H1 (cell line): ENCODE measurements at regions not wholly inside any gene's neighbourhood (a gene's known extent, or its start where the extent isn't known, plus 50 kb on each side); places are given as distances from the start of the nearest gene placed in this dataset.

Experiments used
- CTCF ChIA-PET: fragments of 300-600 bp; sonication (Branson Sonifier 250); formaldehyde crosslinking; loops from one replicate; lab custom pipeline; 2021; ENCODE audit not compliant: partially characterized antibody; lab: Charles Lee
- POLR2A ChIA-PET: fragments of 300-600 bp; sonication (Branson Sonifier 250); formaldehyde crosslinking; loops from one replicate; lab custom pipeline; 2021; ENCODE audit warnings: inconsistent platforms; ENCODE audit not compliant: partially characterized antibody; lab: Charles Lee
- DNase-seq, 2 experiments: peaks; one replicate each; pipeline versions ENCODE4 v3.0.0 to v3.0.0-alpha.2; 2010 to 2022; ENCODE audit warnings: low spot score in 2 of 2, low read depth in 1 of 2, mixed read lengths in 1 of 2
- FAIRE-seq: peaks from 2 replicates; lab custom pipeline; 2011; peaks lifted over from hg19 to GRCh38; lab: Jason Lieb, UNC
- H2AFZ ChIP-seq: 2 replicates; pipeline ENCODE4 v1.8.1; 2012; ENCODE audit warnings: low read length, inconsistent platforms
- H2AK5ac ChIP-seq: 2 replicates; pipeline ENCODE4 v1.6.1; 2013; ENCODE audit warnings: low read depth, low read length
- H2BK120ac ChIP-seq: replicated peaks from 2 replicates; pipeline ENCODE3; 2013; ENCODE audit warnings: low read depth, low read length, inconsistent platforms
- H2BK12ac ChIP-seq: 2 replicates; pipeline ENCODE4 v1.6.1; 2013; ENCODE audit warnings: low read depth, low read length
- H2BK15ac ChIP-seq: 2 replicates; pipeline ENCODE4 v1.6.1; 2013; ENCODE audit warnings: low read length
- H2BK20ac ChIP-seq: 2 replicates; pipeline ENCODE4 v1.6.1; 2013; ENCODE audit warnings: low read length
- H2BK5ac ChIP-seq: 2 replicates; pipeline ENCODE4 v1.6.1; 2013; ENCODE audit warnings: low read depth, low read length
- H3K14ac ChIP-seq: 2 replicates; pipeline ENCODE4 v1.6.1; 2013; ENCODE audit warnings: inconsistent platforms; ENCODE audit not compliant: insufficient read length
- H3K18ac ChIP-seq: 2 replicates; pipeline ENCODE4 v1.6.1; 2013; ENCODE audit warnings: low read length; ENCODE audit errors: extremely low read depth
- H3K23ac ChIP-seq: 2 replicates; pipeline ENCODE4 v1.6.1; 2013; ENCODE audit warnings: inconsistent platforms; ENCODE audit not compliant: insufficient read length
- H3K23me2 ChIP-seq: 2 replicates; pipeline ENCODE4 v1.6.1; 2013; ENCODE audit warnings: low read depth, low read length
- H3K27ac ChIP-seq: 2 replicates; pipeline ENCODE4 v1.6.1; 2011; ENCODE audit warnings: low read depth, low read length, inconsistent platforms
- H3K27me3 ChIP-seq, 4 experiments: replicated peaks in 1 of 4; 1 replicate in 1 of 4; 2 replicates in 3 of 4; pipeline versions ENCODE4 v1.6.1 to v1.8.1; 2011 to 2013; ENCODE audit warnings: low read length in 3 of 4, mild to moderate bottlenecking in 3 of 4, inconsistent platforms in 2 of 4, mixed read lengths in 2 of 4, moderate library complexity in 1 of 4; ENCODE audit not compliant: control insufficient read depth in 3 of 4, insufficient read depth in 3 of 4; ENCODE audit errors: extremely low read depth in 1 of 4
- H3K36me3 ChIP-seq, 4 experiments: 2 replicates each; pipeline versions ENCODE4 v1.6.1 to v1.8.1; 2011 to 2013; ENCODE audit warnings: mild to moderate bottlenecking in 4 of 4, low read length in 3 of 4, moderate library complexity in 2 of 4, control low read depth in 1 of 4, inconsistent platforms in 1 of 4; ENCODE audit not compliant: insufficient read depth in 4 of 4, control insufficient read depth in 2 of 4
- H3K4ac ChIP-seq: replicated peaks from 2 replicates; pipeline ENCODE3; 2013; ENCODE audit warnings: low read length, low read depth, mixed read lengths, inconsistent platforms; ENCODE audit not compliant: insufficient read length
- H3K4me1 ChIP-seq, 4 experiments: replicated peaks in 1 of 4; 1 replicate in 1 of 4; 2 replicates in 3 of 4; pipeline versions ENCODE4 v1.6.1 to v1.8.1; 2011 to 2013; ENCODE audit warnings: low read length in 3 of 4, inconsistent platforms in 2 of 4, mixed read lengths in 1 of 4; ENCODE audit not compliant: insufficient read depth in 4 of 4, control insufficient read depth in 3 of 4
- H3K4me2 ChIP-seq, 2 experiments: 2 replicates each; pipeline versions ENCODE4 v1.6.1 to v1.8.1; 2011 to 2013; ENCODE audit warnings: low read depth in 2 of 2, low read length in 2 of 2, control low read depth in 1 of 2, inconsistent platforms in 1 of 2, mild to moderate bottlenecking in 1 of 2; ENCODE audit not compliant: insufficient read depth in 1 of 2
- H3K4me3 ChIP-seq, 4 experiments: fragments of 200-600, 300-600 bp in 1 of 4; sonication (generic), shearing (Covaris generic), sonication (Bioruptor Twin) in 1 of 4; 2 replicates each; pipeline versions ENCODE4 v1.5.1 to v1.8.1; 2011 to 2016; ENCODE audit warnings: low read length in 4 of 4, low read depth in 3 of 4, control low read depth in 2 of 4, inconsistent platforms in 2 of 4, mild to moderate bottlenecking in 2 of 4, mixed read lengths in 1 of 4, moderate library complexity in 1 of 4; ENCODE audit not compliant: insufficient read depth in 2 of 4; ENCODE audit errors: extremely low read depth in 1 of 4
- H3K56ac ChIP-seq: replicated peaks from 2 replicates; pipeline ENCODE3; 2013; ENCODE audit warnings: low read depth, mild to moderate bottlenecking, mixed read lengths, low read length, inconsistent platforms; ENCODE audit not compliant: insufficient read length
- H3K79me1 ChIP-seq: 2 replicates; pipeline ENCODE4 v1.6.1; 2013; ENCODE audit warnings: low read depth, low read length, control low read depth
- H3K79me2 ChIP-seq, 2 experiments: 2 replicates each; pipeline versions ENCODE4 v1.6.1 to v1.8.1; 2012 to 2013; ENCODE audit warnings: low read length in 2 of 2, mild to moderate bottlenecking in 2 of 2, inconsistent platforms in 1 of 2; ENCODE audit not compliant: insufficient read depth in 2 of 2, control insufficient read depth in 1 of 2
- H3K9ac ChIP-seq, 4 experiments: replicated peaks in 1 of 4; 1 replicate in 1 of 4; 2 replicates in 3 of 4; pipeline versions ENCODE4 v1.6.1 to v1.8.1; 2011 to 2013; ENCODE audit warnings: low read depth in 3 of 4, low read length in 3 of 4, control low read depth in 2 of 4, mild to moderate bottlenecking in 2 of 4, moderate library complexity in 2 of 4, inconsistent platforms in 1 of 4; ENCODE audit errors: extremely low read depth in 1 of 4
- H3K9me3 ChIP-seq, 2 experiments: 2 replicates each; pipeline versions ENCODE4 v1.6.1 to v1.8.1; 2012 to 2013; ENCODE audit warnings: mild to moderate bottlenecking in 2 of 2, moderate library complexity in 2 of 2, control low read depth in 1 of 2, inconsistent platforms in 1 of 2, low read depth in 1 of 2, low read length in 1 of 2, mixed read lengths in 1 of 2; ENCODE audit not compliant: insufficient read depth in 2 of 2
- H4K20me1 ChIP-seq, 2 experiments: replicated peaks in 1 of 2; 2 replicates each; pipeline versions ENCODE3 to v1.8.1; 2011 to 2013; ENCODE audit warnings: inconsistent platforms in 2 of 2, low read length in 2 of 2, mild to moderate bottlenecking in 1 of 2; ENCODE audit not compliant: insufficient read depth in 2 of 2, control insufficient read depth in 1 of 2
- H4K5ac ChIP-seq: 2 replicates; pipeline ENCODE4 v1.6.1; 2013; ENCODE audit warnings: low read length, low read depth, mixed read lengths, inconsistent platforms; ENCODE audit not compliant: insufficient read length
- H4K8ac ChIP-seq: 2 replicates; pipeline ENCODE4 v1.8.0; 2013; ENCODE audit warnings: mild to moderate bottlenecking, moderate library complexity, low read length, inconsistent platforms; ENCODE audit not compliant: insufficient read depth; ENCODE audit errors: extremely low read depth
- H4K91ac ChIP-seq: replicated peaks from 2 replicates; pipeline ENCODE3; 2013; ENCODE audit warnings: low read length, mixed read lengths, inconsistent platforms; ENCODE audit not compliant: insufficient read length
- CTCF ChIP-seq, 3 experiments: IDR thresholded peaks; 1 replicate in 2 of 3; 2 replicates in 1 of 3; pipeline versions ENCODE4 v1.5.1 to v1.6.1; 2011; ENCODE audit warnings: low read length in 3 of 3, mild to moderate bottlenecking in 3 of 3, inconsistent platforms in 2 of 3, low read depth in 1 of 3, moderate library complexity in 1 of 3; ENCODE audit not compliant: insufficient read depth in 1 of 3; ENCODE audit errors: control extremely low read depth in 1 of 3
- GABPA ChIP-seq: IDR thresholded peaks from 2 replicates; pipeline ENCODE4 v1.6.1; 2011; ENCODE audit warnings: mild to moderate bottlenecking, low read length, moderate library complexity, borderline replicate concordance; ENCODE audit not compliant: insufficient read depth
- HDAC2 ChIP-seq, 2 experiments: fragments of 300-600 bp in 1 of 2; sonication (generic) in 1 of 2; IDR thresholded peaks; 2 replicates each; pipeline ENCODE4 v1.6.1; 2011 to 2012; ENCODE audit warnings: low read depth in 2 of 2, low read length in 2 of 2, mild to moderate bottlenecking in 2 of 2, moderate library complexity in 2 of 2, borderline replicate concordance in 1 of 2, inconsistent platforms in 1 of 2
- RBBP5 ChIP-seq: IDR thresholded peaks from 2 replicates; pipeline ENCODE4 v1.7.1; 2012; ENCODE audit warnings: low read depth, mild to moderate bottlenecking, inconsistent platforms, low read length, moderate library complexity, borderline replicate concordance
- SIX5 ChIP-seq: IDR thresholded peaks from 2 replicates; pipeline ENCODE4 v1.6.1; 2011; ENCODE audit warnings: mild to moderate bottlenecking, low read depth, low read length
- SP2 ChIP-seq: IDR thresholded peaks from 2 replicates; pipeline ENCODE4 v1.6.1; 2012; ENCODE audit warnings: mild to moderate bottlenecking, low read length, inconsistent platforms
- TAF1 ChIP-seq: IDR thresholded peaks from 2 replicates; pipeline ENCODE4 v1.6.1; 2011; ENCODE audit warnings: mild to moderate bottlenecking, low read depth, low read length
- TAF7 ChIP-seq: optimal IDR thresholded peaks from 2 replicates; pipeline ENCODE3; 2011; ENCODE audit warnings: low read depth, mild to moderate bottlenecking, inconsistent platforms, low read length, moderate library complexity, borderline replicate concordance
- TEAD4 ChIP-seq: IDR thresholded peaks from 2 replicates; pipeline ENCODE4 v1.6.1; 2012; ENCODE audit warnings: low read depth, low read length, inconsistent platforms, mixed read lengths
- ZNF274 ChIP-seq: IDR thresholded peaks from 2 replicates; pipeline ENCODE4 v1.7.0; 2012; ENCODE audit warnings: low read length, borderline replicate concordance; ENCODE audit errors: extremely low read depth
- WGBS, 2 experiments: shearing (Covaris generic) in 1 of 2; methylation state at CpG; one replicate each; pipeline versions ENCODE4 v1.1.6 to v1.1.7; 2013 to 2015; ENCODE audit warnings: low lambda C conversion rate in 2 of 2, mixed read lengths in 2 of 2, inconsistent platforms in 1 of 2, low coverage in 1 of 2, missing lambda C conversion rate in 1 of 2; ENCODE audit not compliant: insufficient replicate concordance in 2 of 2, insufficient coverage in 1 of 2, insufficient read length in 1 of 2; ENCODE audit errors: extremely low coverage in 1 of 2, missing lambda C conversion rate in 1 of 2; 5-methylcytosine and 5-hydroxymethylcytosine counted together

DNA sequence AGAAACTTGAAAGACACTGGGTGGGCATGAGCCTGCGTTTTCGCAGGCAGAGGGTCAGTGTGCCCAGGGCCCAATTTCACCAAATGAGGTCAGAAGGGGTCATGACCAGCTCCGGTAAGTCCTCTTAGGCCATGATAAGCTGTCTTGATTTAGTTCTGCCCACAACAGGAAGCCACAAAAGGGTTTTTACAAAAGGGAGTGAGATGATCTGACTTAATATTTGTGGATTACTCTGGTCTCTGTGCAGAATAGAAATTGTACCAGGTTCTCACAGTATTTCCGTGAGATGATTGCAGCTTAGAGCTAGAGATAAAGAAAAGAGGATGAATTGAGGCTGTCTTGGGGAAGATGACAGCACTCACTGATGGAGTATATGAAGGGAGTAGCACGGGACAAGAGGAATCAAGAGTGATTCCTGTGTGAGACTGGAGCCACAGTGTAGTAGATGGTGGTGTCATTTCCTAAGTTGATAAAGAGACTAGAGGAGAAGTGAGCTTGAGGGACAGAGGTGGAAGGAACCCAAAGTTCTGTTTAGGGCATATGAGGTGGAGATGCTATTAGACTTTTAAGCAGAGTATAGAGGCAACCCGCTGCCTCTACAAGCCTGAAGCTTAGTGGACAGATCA, 288.3 kb upstream of the AMIGO2 start:
- Histone ChIP-seq H4K20me1 (no peaks in the 10 kb centered on the region), H3K23me2 (no peaks in the 10 kb centered on the region), H3K4me3 (no peak overlapping the region), H3K14ac (no peak overlapping the region), H2BK15ac (no peak overlapping the region), H2BK20ac (no peak overlapping the region), H3K79me1 (no peaks in the 10 kb centered on the region), H3K36me3 (no peaks in the 10 kb centered on the region), H3K18ac (no peak overlapping the region), H3K79me2 (no peaks in the 10 kb centered on the region), H3K27me3 (no peaks in the 10 kb centered on the region), H4K8ac (no peak overlapping the region), H2BK5ac (no peak overlapping the region), H2BK12ac (no peak overlapping the region), H3K9ac (no peak overlapping the region), H3K23ac (no peak overlapping the region), H2BK120ac (no peak overlapping the region), H3K4me1 (no peaks in the 10 kb centered on the region), H2AFZ (no peak overlapping the region), H3K27ac (no peak overlapping the region), H3K56ac (no peak overlapping the region), H4K5ac (no peak overlapping the region), H3K4me2 (no peak overlapping the region), H3K4ac (no peak overlapping the region), H2AK5ac (no peak overlapping the region), H3K9me3 (no peaks in the 10 kb centered on the region), H4K91ac (no peak overlapping the region)
- CTCF ChIA-PET: interaction anchor here (0.8 to 1.7 kb wide), 5 partner anchors 12 to 297 kb away, joined by 3 to 4 read pairs (median 3); no protein-coding TSS in a partner anchor
- FAIRE-seq: no peak
- POLR2A ChIA-PET: no interaction called here
- WGBS, 2 experiments: 86% methylated on average over 6 of the region's 6 CpGs; no CpG with 5 or more reads in 1 of the 2 experiments
- DNase-seq: no peak
- no peak for TF ChIP-seq TAF1
- no peak for TF ChIP-seq TAF7
- TF ChIP-seq SIX5: no peak
- no peak for TF ChIP-seq ZNF274
- no peak for TF ChIP-seq HDAC2 (IDR thresholded peaks at IDR 0.05; ENCODE audit: borderline replicate concordance in 1 of 2, low read depth in 2 of 2, low read length in 2 of 2)
- no peak for TF ChIP-seq TEAD4
- TF ChIP-seq SP2: no peak
- TF ChIP-seq GABPA: no peak
- TF ChIP-seq RBBP5: no peak
- no peak for TF ChIP-seq CTCF (IDR thresholded peaks at IDR 0.05; ENCODE audit: control extremely low read depth in 1 of 3, insufficient read depth in 1 of 3, low read depth in 1 of 3, low read length in 3 of 3)
